SK-N-SH (cell line): ENCODE measurements at regions not wholly inside any gene's neighbourhood (a gene's known extent, or its start where the extent isn't known, plus 50 kb on each side); places are given as distances from the start of the nearest gene placed in this dataset.

Experiments used
- CTCF ChIA-PET: fragments of 300-600, 350-600 bp; formaldehyde crosslinking; extraction: SDS; loops from one replicate; lab custom pipeline; 2021; lab: Yijun Ruan, JAX
- POLR2A ChIA-PET: fragments of 350-600 bp; sonication (Branson Sonifier 250); formaldehyde crosslinking; extraction: SDS; loops from one replicate; lab custom pipeline; 2020; ENCODE audit warnings: antibody characterized with exemption, inconsistent platforms; lab: Yijun Ruan, JAX
- DNase-seq: peaks from one replicate; pipeline ENCODE4 v3.0.0; 2012
- H2AFZ ChIP-seq: fragments of 200-600 bp; sonication (generic); 2 replicates; pipeline ENCODE4 v1.8.1; 2016; ENCODE audit warnings: antibody characterized with exemption, mild to moderate bottlenecking, low read depth
- H3F3A ChIP-seq: fragments of 200-600 bp; sonication (generic); replicated peaks from 2 replicates; pipeline ENCODE3; 2016; ENCODE audit warnings: antibody characterized with exemption, mild to moderate bottlenecking; ENCODE audit not compliant: insufficient read depth
- H3K27ac ChIP-seq, 2 experiments: fragments of 200-500 bp in 1 of 2; fragments of 200-600 bp in 1 of 2; sonication (Bioruptor generic) in 1 of 2; sonication (generic), shearing (Covaris generic) in 1 of 2; 2 replicates each; pipeline versions ENCODE4 v1.5.1 to v1.6.1; 2014 to 2016; ENCODE audit warnings: low read depth in 2 of 2, inconsistent platforms in 1 of 2, low read length in 1 of 2, mild to moderate bottlenecking in 1 of 2, mixed read lengths in 1 of 2
- H3K27me3 ChIP-seq: fragments of 200-600 bp; sonication (generic), shearing (Covaris generic); 2 replicates; pipeline ENCODE4 v1.6.1; 2016; ENCODE audit warnings: mixed run types; ENCODE audit not compliant: insufficient read depth
- H3K36me3 ChIP-seq, 2 experiments: fragments of 200-500 bp in 1 of 2; fragments of 200-600 bp in 1 of 2; sonication (Bioruptor generic) in 1 of 2; sonication (generic) in 1 of 2; replicated peaks in 1 of 2; 2 replicates each; pipeline versions ENCODE3 to v1.5.1; 2014 to 2016; ENCODE audit warnings: low read length in 1 of 2, mild to moderate bottlenecking in 1 of 2; ENCODE audit not compliant: insufficient read depth in 2 of 2, control insufficient read depth in 1 of 2
- H3K4me1 ChIP-seq, 2 experiments: fragments of 200-500 bp in 1 of 2; fragments of 200-600 bp in 1 of 2; sonication (Bioruptor generic) in 1 of 2; sonication (generic), shearing (Covaris generic) in 1 of 2; 2 replicates each; pipeline versions ENCODE4 v1.5.1 to v1.6.1; 2014 to 2016; ENCODE audit warnings: low read depth in 1 of 2, low read length in 1 of 2, mixed run types in 1 of 2; ENCODE audit not compliant: insufficient read depth in 2 of 2, control insufficient read depth in 1 of 2
- H3K4me2 ChIP-seq: fragments of 200-600 bp; sonication (generic), shearing (Covaris generic); 2 replicates; pipeline ENCODE4 v1.6.1; 2017; ENCODE audit warnings: mixed run types
- H3K4me3 ChIP-seq, 2 experiments: fragments of 200-500 bp in 1 of 2; fragments of 200-600 bp in 1 of 2; sonication (Bioruptor generic) in 1 of 2; sonication (generic), shearing (Covaris generic) in 1 of 2; 2 replicates each; pipeline versions ENCODE4 v1.5.1 to v1.8.1; 2014 to 2016; ENCODE audit warnings: low read depth in 2 of 2, inconsistent platforms in 1 of 2, low read length in 1 of 2, mild to moderate bottlenecking in 1 of 2, mixed read lengths in 1 of 2, moderate library complexity in 1 of 2
- H3K79me2 ChIP-seq: fragments of 200-600 bp; sonication (generic); 2 replicates; pipeline ENCODE4 v1.8.1; 2017; ENCODE audit warnings: mild to moderate bottlenecking; ENCODE audit not compliant: insufficient read depth
- H3K9ac ChIP-seq: fragments of 200-600 bp; sonication (generic); 2 replicates; pipeline ENCODE4 v1.6.1; 2017; ENCODE audit warnings: mixed run types
- H3K9me2 ChIP-seq: fragments of 200-600 bp; sonication (generic); 2 replicates; pipeline ENCODE4 v1.6.1; 2017; ENCODE audit warnings: mixed run types
- H3K9me3 ChIP-seq: fragments of 200-600 bp; sonication (generic); 2 replicates; pipeline ENCODE4 v1.6.1; 2017; ENCODE audit warnings: mixed run types, mild to moderate bottlenecking, moderate library complexity
- H4K20me1 ChIP-seq: fragments of 200-600 bp; sonication (generic); 2 replicates; pipeline ENCODE4 v1.6.1; 2017; ENCODE audit warnings: mild to moderate bottlenecking, mixed run types; ENCODE audit not compliant: insufficient read depth
- CHD2 ChIP-seq: fragments of 150-350 bp; IDR thresholded peaks from 2 replicates; pipeline ENCODE4 v1.6.1; 2018; ENCODE audit warnings: low read length; ENCODE audit not compliant: partially characterized antibody
- ELF1 ChIP-seq: IDR thresholded peaks from 2 replicates; pipeline ENCODE4 v1.4.0; 2012
- EP300 ChIP-seq, 2 experiments: IDR thresholded peaks; 2 replicates each; pipeline versions ENCODE4 v1.4.0 to v1.6.1; 2012; ENCODE audit warnings: borderline replicate concordance in 1 of 2, low read depth in 1 of 2, low read length in 1 of 2
- EZH2phosphoT487 ChIP-seq: fragments of 200-600 bp; sonication (generic); IDR thresholded peaks from 2 replicates; pipeline ENCODE4 v1.6.1; 2017; ENCODE audit warnings: low read depth, mixed run types, mild to moderate bottlenecking, antibody characterized with exemption, moderate library complexity, borderline replicate concordance
- FOSL2 ChIP-seq: IDR thresholded peaks from 2 replicates; pipeline ENCODE4 v1.4.0; 2012; ENCODE audit warnings: low read depth, mild to moderate bottlenecking, moderate library complexity, borderline replicate concordance
- FOXJ3 ChIP-seq: sonication (generic); formaldehyde crosslinking; IDR thresholded peaks from 2 replicates; pipeline ENCODE4 v1.5.1; 2020; ENCODE audit warnings: mild to moderate bottlenecking, missing genetic modification reagents
- GATA2 ChIP-seq: sonication (generic); formaldehyde crosslinking; IDR thresholded peaks from 2 replicates; pipeline ENCODE4 v1.5.0; 2020; ENCODE audit warnings: mild to moderate bottlenecking, missing genetic modification reagents
- MEF2A ChIP-seq: IDR thresholded peaks from 2 replicates; pipeline ENCODE4 v1.4.0; 2012; ENCODE audit warnings: low read depth, borderline replicate concordance
- MXI1 ChIP-seq: IDR thresholded peaks from 2 replicates; pipeline ENCODE4 v1.6.1; 2012; ENCODE audit warnings: mild to moderate bottlenecking, low read depth, low read length, improper control_type of control experiment
- NFIC ChIP-seq: IDR thresholded peaks from 2 replicates; pipeline ENCODE4 v1.4.0; 2012; ENCODE audit warnings: borderline replicate concordance
- NRF1 ChIP-seq: IDR thresholded peaks from 2 replicates; pipeline ENCODE4 v1.6.1; 2012; ENCODE audit warnings: low read depth, mild to moderate bottlenecking, low read length
- RAD21 ChIP-seq: IDR thresholded peaks from 2 replicates; pipeline ENCODE4 v1.6.1; 2012; ENCODE audit warnings: mild to moderate bottlenecking, low read length
- RCOR1 ChIP-seq: fragments of 150-350 bp; IDR thresholded peaks from 2 replicates; pipeline ENCODE4 v1.6.1; 2017; ENCODE audit warnings: antibody characterized with exemption, low read length
- RFX5 ChIP-seq: IDR thresholded peaks from 2 replicates; pipeline ENCODE4 v1.6.1; 2012; ENCODE audit warnings: mild to moderate bottlenecking, improper control_type of control experiment, low read length
- TCF12 ChIP-seq: IDR thresholded peaks from 2 replicates; pipeline ENCODE4 v1.4.0; 2012
- TEAD4 ChIP-seq: IDR thresholded peaks from 2 replicates; pipeline ENCODE4 v1.4.0; 2012; ENCODE audit warnings: mild to moderate bottlenecking, borderline replicate concordance; ENCODE audit not compliant: insufficient read depth
- WGBS: methylation state at CpG from one replicate; pipeline ENCODE4 v1.1.6; 2017; ENCODE audit warnings: low lambda C conversion rate; 5-methylcytosine and 5-hydroxymethylcytosine counted together
- TF ChIP-seq, protein P1 (sequence below): IDR thresholded peaks from 2 replicates; pipeline ENCODE4; 2012
- TF ChIP-seq, protein P2 (sequence below): fragments of 150-350 bp; IDR thresholded peaks from 2 replicates; pipeline ENCODE4 v1.6.1; 2016; ENCODE audit warnings: mild to moderate bottlenecking, low read depth, low read length
- TF ChIP-seq, protein P3 (sequence below): fragments of 150-350 bp; IDR thresholded peaks from 2 replicates; pipeline ENCODE4 v1.6.1; 2017; ENCODE audit warnings: antibody characterized with exemption, low read length, low read depth, borderline replicate concordance
- TF ChIP-seq, protein P4 (sequence below): IDR thresholded peaks from 2 replicates; pipeline ENCODE4 v1.4.0; 2012; ENCODE audit warnings: low read depth, borderline replicate concordance

DNA sequence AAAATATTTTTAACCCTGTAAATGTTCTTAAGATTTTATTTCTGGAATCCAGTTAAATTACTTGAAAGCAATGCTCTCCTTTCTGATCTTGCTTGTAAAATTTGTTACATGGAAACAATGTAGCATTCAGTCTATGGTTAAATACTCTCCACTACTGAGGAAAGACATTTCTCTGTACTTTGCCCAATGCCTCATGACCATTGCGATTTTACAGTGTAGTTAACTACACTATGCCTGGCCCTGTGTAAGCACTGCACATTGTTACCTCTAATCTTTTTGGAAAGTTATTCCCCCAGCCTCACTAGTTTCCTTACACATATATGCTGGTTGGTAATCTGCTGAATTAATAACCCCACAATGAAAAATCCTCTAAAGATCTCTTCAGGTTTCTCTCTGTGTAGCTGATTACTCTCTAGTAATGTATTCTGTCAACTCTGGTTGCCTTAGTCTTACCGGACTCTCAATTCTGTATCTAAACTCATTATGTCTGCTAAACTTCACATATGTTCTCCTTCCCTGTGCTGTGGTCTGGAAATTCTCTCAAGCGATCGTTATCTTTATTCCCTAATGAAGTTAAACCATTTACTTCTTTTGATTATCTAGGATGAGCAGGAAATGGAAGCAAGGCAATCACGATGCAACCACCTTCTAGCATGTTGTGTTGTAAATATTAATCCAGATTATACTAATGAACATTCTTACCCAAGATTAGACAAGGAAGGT is 58.7 kb upstream of the TMEM106B start:
- ChIA-PET POLR2A (no interaction called here), CTCF (interaction anchor here (1.0 to 1.6 kb wide), 3 partner anchors 17 to 170 kb away, joined by 3 to 4 read pairs (median 3); no protein-coding TSS in a partner anchor)
- peak; percentile 57 for DNase-seq
- Histone ChIP-seq H3F3A (no peaks in the 10 kb centered on the region), H3K27me3 (no peaks in the 10 kb centered on the region), H2AFZ (no peak overlapping the region), H3K4me2 (no peak overlapping the region), H3K9ac (no peak overlapping the region), H4K20me1 (no peaks in the 10 kb centered on the region), H3K4me3 (no peak overlapping the region), H3K9me3 (no peaks in the 10 kb centered on the region), H3K27ac (peak overlapping the region in 1 of 2 experiments; percentile 76; a peak in 1 of 4 replicates), H3K79me2 (no peaks in the 10 kb centered on the region), H3K36me3 (no peaks in the 10 kb centered on the region), H3K9me2 (no peaks in the 10 kb centered on the region), H3K4me1 (peaks cover 0 to 11% of the 10 kb centered on the region in 2 experiments; a peak in 1 of 4 replicates)
- TF ChIP-seq TEAD4 (0 out of 2 replicates have a peak, but pooled peaks have one; percentile 12), RFX5 (no peak), TCF12 (peak; percentile 44), RAD21 (peak; percentile 5; the same call in 1 of the 2 replicates), FOXJ3 (CRISPR knock-in tag) (peak; percentile 87), MXI1 (peak; percentile 16; the same call in 1 of the 2 replicates), NFIC (no peak), RCOR1 (peak; percentile 95), MEF2A (no peak), EP300 (IDR thresholded peaks at IDR 0.05; ENCODE audit: borderline replicate concordance in 1 of 2, low read depth in 1 of 2, low read length in 1 of 2) (peak in 1 of 2 experiments; percentile 93; a peak in 2 of 4 replicates), CHD2 (peak; percentile 86), FOSL2 (no peak), GATA2 (CRISPR knock-in tag) (peak; percentile 98)
- TF ChIP-seq, protein P1, sequence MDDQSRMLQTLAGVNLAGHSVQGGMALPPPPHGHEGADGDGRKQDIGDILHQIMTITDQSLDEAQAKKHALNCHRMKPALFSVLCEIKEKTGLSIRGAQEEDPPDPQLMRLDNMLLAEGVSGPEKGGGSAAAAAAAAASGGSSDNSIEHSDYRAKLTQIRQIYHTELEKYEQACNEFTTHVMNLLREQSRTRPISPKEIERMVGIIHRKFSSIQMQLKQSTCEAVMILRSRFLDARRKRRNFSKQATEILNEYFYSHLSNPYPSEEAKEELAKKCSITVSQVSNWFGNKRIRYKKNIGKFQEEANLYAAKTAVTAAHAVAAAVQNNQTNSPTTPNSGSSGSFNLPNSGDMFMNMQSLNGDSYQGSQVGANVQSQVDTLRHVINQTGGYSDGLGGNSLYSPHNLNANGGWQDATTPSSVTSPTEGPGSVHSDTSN = no peak
- TF ChIP-seq, protein P2, sequence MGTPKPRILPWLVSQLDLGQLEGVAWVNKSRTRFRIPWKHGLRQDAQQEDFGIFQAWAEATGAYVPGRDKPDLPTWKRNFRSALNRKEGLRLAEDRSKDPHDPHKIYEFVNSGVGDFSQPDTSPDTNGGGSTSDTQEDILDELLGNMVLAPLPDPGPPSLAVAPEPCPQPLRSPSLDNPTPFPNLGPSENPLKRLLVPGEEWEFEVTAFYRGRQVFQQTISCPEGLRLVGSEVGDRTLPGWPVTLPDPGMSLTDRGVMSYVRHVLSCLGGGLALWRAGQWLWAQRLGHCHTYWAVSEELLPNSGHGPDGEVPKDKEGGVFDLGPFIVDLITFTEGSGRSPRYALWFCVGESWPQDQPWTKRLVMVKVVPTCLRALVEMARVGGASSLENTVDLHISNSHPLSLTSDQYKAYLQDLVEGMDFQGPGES = no peak
- 18% methylated on average over 5 of the region's 5 CpGs for WGBS

DNA sequence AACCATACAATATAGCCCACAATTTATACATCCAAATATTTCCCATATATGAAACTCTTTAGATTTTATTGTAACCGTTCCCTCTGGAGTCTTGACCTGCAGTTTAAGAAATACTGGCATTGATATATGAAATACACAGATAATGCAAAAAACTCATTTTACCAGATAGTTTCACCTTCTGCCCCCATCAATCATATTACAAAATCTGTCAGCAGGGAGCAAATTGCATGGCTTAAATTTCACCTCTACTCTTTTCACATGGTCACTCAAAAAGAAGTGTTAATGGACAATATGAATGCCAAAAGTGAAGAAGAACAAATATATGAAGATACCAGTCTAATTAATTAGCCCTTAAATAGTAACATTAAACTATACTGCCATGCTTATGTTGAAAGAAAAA is 57.0 kb upstream of the TMEM106B start:
- Histone ChIP-seq H3K27ac (no peak overlapping the region), H3F3A (no peaks in the 10 kb centered on the region), H3K4me1 (peaks cover 0 to 11% of the 10 kb centered on the region in 2 experiments; a peak in 1 of 4 replicates), H3K36me3 (no peaks in the 10 kb centered on the region), H3K4me2 (no peak overlapping the region), H3K9ac (no peak overlapping the region), H4K20me1 (no peaks in the 10 kb centered on the region), H2AFZ (no peak overlapping the region), H3K4me3 (no peak overlapping the region), H3K9me3 (no peaks in the 10 kb centered on the region), H3K79me2 (no peaks in the 10 kb centered on the region), H3K27me3 (no peaks in the 10 kb centered on the region), H3K9me2 (0 out of 2 replicates have a peak, but pooled peaks cover 3% of the 10 kb centered on the region)
- ChIA-PET CTCF (no interaction called here), POLR2A (no interaction called here)
- DNase-seq = no peak
- WGBS = 76% methylated on average over 1 of the region's 1 CpG
- TF ChIP-seq EZH2phosphoT487 (no peak), MXI1 (no peak), MEF2A (no peak), RFX5 (no peak), NRF1 (no peak), FOXJ3 (CRISPR knock-in tag) (no peak), GATA2 (CRISPR knock-in tag) (no peak), CHD2 (no peak), ELF1 (no peak)
- TF ChIP-seq, protein P3, sequence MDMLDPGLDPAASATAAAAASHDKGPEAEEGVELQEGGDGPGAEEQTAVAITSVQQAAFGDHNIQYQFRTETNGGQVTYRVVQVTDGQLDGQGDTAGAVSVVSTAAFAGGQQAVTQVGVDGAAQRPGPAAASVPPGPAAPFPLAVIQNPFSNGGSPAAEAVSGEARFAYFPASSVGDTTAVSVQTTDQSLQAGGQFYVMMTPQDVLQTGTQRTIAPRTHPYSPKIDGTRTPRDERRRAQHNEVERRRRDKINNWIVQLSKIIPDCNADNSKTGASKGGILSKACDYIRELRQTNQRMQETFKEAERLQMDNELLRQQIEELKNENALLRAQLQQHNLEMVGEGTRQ = no peak
- TF ChIP-seq, protein P4, sequence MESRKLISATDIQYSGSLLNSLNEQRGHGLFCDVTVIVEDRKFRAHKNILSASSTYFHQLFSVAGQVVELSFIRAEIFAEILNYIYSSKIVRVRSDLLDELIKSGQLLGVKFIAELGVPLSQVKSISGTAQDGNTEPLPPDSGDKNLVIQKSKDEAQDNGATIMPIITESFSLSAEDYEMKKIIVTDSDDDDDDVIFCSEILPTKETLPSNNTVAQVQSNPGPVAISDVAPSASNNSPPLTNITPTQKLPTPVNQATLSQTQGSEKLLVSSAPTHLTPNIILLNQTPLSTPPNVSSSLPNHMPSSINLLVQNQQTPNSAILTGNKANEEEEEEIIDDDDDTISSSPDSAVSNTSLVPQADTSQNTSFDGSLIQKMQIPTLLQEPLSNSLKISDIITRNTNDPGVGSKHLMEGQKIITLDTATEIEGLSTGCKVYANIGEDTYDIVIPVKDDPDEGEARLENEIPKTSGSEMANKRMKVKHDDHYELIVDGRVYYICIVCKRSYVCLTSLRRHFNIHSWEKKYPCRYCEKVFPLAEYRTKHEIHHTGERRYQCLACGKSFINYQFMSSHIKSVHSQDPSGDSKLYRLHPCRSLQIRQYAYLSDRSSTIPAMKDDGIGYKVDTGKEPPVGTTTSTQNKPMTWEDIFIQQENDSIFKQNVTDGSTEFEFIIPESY = no peak
